ENCODE measurements at regions not wholly inside any gene's neighbourhood (a gene's known extent, or its start where the extent isn't known, plus 50 kb on each side); places are given as distances from the start of the nearest gene placed in this dataset.
"Not testable (repeated sequence)": the region's sequence is repeated elsewhere in the genome, so short reads cannot be mapped to it uniquely, and the experiment has no call there.

DNA sequence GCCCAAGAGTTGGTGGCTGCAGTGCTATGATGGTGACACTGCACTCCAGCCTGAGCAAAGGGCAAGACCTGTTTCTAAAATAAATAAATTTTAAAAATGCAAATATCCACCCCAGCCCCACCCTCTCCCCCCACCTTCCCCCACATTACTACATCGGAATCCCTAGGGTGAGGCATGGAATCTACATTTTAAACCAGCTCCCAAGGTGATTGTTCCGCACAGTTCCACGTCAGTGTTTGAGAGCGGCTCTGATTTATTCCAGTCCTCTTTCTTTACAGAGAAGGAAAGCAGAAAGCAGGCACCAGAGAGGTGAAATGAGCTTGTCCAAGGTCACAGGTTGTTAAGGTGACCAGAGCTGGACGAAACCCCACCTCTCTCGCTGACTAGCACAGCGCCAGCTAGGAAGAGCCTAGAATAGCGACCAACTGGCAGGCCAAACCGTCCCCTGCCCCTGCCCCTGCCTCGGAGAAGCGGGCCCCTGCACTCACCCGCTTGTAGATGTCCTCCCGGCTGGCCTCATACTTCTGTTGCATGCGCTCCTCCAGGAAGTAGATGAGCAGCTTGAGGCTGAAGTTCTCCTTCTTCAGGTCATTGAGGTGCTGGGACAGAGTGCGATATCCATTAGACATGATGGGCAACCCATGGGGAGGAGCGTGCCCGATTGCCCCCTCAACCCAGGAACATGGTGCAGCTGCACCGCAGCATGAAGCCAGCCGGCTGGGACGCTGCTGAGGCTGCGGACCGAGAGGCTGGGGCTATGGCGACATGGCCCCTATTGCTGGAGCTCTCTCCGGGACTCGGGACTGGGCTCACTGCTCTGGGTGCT lies 103.7 kb upstream of the NBPF26 start:
- DNase-seq: not testable (repeated sequence)

DNA sequence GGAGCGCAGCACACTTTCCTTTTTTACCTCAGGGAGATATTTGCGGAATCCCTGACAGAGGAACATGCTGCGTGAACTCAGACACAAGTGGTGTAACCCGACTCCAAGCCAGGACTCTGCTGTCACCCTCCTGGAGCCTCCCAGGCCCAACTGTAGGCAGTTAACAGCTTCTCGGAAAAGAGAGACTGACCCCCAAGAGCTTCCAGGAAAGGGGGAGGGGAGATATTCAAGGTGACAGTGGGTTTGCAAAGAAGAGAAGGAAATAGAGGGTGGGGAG lies 103.1 kb upstream of the NBPF26 start:
- not testable (repeated sequence) for DNase-seq

DNA sequence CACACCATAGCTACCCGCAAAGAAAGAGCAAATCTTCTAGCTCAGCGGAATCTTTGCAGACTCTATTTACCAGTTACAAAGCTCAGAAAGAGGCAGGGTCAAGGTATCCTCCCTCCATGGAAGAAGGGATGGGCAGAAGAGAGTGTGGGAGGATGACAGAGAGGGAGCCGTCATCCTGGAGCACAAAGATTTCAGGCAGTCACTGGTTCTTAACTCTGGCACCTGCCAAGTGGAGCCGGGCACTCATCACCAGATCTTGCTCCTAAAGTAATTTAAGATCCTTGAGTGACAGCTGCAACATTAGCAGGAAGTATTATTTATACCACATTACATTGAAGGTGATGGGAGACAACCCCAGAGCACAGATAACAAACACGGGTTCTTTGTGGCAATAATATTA lies 102.5 kb upstream of the NBPF26 start:
- DNase-seq: not testable (repeated sequence)

DNA sequence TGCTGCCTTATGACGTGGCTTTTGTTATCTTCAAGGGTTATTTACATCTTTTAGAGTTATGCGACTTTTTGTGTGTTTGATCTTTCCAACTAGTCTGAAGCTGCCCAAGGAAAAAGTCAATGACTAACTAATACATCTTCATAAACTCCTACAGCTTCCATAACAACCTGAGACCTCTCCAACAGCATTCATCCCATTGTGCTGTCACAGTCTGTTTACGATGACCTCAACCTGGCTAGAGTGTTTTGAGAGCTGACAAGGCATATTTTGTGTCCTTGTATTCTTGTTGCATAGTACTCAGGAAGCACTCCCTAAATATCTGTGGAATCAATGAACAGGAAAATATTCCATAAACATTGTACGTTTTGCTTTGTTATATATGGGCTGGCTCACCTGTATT lies 100.2 kb upstream of the NBPF26 start:
- not testable (repeated sequence) for DNase-seq

DNA sequence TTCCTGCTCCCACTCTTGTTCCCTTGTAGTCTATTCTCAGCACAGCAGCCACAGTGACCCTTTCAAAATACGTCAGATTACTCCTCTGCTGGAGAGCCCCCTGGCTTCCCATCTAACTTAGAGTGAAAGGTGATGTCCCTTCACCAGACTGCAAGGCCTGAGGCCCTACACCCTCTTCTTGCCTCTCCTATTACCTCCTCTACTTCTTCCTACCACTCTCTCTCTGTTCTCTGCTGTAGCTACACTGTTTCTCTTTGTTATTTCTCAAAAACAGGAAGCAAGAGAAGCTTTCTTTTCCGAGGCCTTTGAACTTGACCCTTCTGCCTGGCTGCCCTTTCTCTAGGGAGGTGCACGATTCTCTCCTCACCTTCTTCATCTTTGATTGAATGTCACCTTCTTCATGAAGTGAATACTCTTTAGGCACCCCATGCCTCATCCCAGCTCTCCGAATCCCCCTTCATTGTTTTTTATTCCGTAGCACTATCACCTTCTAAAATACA lies 99.1 kb upstream of the NBPF26 start:
- not testable (repeated sequence) for DNase-seq

DNA sequence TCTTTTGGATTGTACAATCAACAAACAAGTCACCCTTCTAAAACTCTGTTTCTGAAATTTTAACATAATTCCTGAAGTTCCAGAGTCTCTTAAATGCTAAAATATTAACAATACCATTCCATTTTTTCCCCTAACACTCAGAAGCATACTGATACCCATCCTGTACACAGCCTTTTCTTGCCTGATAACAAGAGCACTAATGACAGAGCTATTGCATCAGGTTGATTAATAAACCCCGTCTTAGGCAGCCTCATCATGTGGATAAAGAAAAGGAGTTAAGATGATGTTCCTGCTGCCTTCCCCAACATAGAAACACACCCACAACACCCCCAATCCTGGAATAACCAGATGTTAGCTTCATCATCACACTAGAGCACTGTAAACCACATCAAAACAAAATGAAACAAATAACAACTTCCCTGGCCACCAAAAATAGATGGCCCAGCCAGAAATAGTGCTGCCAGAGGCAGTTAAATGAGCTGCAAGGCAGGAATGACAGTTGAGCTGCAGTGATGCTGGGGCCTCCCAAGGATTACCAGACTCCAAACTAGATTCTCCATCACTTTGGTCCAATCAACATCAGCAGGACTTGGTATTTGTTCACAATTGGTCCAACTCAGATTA lies 93.8 kb upstream of the NBPF26 start:
- not testable (repeated sequence) for DNase-seq

DNA sequence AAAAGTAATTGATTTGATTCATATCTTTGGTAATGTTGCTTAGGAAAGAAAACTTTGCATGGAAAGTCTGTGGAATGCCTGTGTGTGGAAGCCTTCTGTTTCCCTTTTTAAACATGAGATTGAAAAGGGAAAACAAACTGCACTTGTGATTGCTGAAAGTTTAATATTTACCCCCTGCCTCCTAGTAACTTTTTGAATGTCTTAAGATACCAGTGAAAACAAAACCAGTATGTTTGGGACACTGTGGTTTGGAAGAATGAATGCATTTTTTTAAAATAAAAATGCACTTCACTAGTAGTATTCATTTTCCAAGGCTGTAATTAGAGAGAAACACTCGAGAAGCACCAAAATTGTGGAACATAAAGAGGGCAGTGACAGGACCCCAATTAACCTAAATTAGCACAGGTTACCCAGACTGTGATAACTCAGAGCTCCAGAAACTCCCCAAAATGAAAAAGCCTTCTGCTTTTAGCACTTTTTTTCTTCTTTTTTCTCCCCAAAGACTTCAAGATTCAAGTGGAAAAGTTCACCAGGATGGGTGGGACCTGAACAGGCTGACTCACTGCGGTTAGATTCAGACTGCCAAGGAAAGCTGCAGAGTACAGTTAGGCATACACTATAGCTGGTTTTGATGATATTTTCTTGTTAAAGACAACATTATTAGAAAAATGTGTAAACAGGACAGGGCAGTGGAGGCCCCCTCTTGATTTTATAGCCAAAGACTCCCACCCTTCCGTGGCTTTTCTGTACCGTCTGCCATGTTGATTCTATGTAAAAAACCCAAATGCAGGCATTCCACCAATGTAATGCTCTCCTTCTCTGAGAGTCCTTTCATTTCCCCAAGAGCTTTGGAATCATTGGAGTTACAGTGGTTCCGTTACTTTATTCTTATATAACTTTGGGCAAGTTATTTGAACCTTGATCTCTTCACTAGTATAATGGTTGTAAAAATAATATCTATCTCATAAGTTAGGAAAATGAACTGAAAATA lies 88.6 kb upstream of the NBPF26 start:
- not testable (repeated sequence) for DNase-seq

DNA sequence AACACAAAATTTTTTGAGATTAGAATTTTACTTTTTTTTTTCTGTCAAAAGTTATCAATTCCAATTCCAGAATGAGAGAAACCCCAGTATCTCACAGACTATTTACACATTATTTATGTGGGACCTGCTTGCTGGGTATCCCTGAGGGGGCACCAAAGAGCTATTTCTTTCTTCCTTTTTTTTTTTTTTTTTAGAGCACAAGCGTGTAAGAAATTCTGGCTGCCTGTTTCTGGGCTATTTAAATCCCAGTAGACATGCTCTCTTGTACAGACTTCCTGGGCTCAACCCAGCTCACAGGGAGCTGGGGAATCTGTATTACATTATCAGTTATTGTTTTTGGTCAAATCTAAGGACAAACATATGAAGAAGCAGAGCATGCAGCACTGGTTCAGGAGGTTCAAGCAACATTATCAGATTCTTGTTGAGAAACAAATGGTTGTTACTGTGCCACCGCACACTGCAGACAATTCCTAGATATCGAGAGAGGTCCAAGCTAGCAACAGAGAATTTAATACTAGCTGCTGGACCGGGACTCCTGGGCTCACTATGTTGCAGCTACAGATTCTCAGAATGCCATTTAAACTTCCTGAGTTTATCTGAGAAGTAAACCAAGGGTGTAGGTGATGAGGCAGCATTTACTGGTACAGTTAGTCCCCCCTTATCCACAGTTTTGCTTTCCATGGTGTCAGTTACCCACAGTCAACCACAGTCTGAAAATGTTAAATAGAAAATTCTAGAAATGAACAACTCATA lies 83.3 kb upstream of the NBPF26 start:
- DNase-seq: not testable (repeated sequence)

DNA sequence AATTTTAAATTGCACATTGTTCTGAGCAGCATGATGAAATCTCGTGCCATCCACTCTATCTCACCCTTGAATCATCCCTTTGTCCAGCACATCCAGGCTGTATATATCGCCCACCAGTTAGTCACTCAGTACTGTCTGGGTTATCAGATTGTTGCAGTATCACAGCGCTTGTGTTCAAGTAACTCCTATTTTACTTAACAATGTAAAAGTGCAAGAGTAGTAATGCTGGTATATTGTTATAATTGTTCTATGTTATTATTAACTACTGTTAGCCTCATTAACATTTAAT lies 82.8 kb upstream of the NBPF26 start:
- DNase-seq: not testable (repeated sequence)

DNA sequence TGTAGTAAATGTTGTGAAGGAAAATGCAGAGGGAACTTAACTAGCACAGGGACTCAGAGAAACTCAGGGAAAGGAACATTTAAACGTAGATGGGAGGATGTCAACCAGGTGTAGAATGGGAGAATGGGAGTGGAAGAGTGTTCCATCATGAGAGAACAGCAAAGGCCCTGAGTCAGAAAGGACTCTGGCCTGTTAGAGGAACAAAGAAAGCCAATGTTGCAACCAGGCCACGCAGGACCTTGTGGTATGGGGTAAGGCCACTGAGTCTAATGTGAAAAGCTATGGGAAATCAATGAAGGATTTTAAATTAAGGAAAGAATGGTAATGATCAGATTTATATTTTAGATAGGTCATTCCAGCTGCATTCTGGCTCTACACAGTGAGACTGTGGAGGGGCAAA lies 76.6 kb upstream of the NBPF26 start:
- DNase-seq: not testable (repeated sequence)

DNA sequence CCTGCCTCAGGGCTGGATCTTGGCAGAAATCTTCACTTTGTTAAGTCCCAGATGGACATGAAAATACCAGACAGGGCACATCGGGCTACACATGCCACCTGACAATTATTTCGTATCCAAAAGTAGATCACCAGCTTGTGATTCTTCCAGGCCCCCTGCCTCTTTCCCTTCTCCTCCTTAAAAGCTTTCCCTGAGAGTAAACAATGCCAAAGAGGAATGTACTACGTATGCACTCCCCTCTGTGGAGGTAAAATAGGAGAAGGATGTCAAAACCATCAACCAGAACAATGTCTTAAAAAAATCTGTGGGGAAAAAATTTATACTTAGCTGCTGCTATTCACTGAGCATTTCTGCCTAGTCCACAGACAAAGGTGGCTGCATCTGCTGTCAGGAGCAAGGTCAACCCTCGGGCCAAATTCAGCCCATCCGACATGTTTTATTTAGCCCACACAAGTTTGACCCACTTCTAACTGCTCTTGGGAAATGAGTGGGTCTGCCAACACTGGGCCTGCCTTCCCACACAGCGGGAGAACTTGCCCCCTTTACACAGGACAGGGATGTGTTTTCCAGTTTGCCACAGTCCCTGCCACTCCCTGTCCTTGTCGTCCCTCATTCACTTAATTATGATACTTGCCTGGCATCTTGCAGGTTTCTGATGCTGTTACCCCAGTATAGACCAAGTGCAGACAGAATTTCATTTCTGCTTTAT lies 74.7 kb upstream of the NBPF26 start:
- not testable (repeated sequence) for DNase-seq

DNA sequence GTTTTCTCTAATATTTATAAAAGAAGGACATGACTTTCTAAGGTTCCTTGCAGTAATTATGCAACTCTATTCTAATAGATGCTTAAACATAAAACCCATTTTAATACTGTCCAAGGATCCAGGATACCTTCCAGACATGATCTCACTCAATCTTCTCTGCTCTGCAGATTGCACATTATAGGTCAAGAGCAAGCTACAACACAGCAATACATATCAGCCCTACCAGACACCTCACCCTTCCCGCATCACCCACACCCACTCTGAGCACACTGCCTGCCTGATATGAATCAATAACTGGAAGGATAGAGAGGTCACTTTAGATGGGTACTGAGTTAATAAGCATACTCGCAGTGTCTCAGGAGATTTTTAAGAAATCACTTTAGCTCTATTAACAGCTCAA lies 74.0 kb upstream of the NBPF26 start:
- not testable (repeated sequence) for DNase-seq

DNA sequence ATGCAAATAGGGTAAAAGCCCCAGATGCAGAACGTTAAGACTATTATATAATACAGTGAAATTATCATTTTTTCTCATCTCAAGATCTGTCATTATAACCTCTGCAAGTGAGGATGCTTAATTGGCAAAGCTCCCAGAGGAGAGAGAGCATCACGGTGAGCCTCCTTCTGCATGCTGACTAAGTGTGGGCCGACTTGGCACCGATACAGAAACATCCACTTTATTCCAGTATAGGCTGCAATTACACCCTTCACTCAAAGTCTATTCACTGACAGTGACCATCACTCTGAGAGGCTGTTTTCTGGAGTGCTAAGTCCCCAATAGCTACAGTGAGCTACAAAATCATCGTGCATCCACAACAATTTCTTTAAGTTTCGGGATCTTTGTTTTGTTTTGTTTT lies 69.6 kb upstream of the NBPF26 start:
- DNase-seq: not testable (repeated sequence)

DNA sequence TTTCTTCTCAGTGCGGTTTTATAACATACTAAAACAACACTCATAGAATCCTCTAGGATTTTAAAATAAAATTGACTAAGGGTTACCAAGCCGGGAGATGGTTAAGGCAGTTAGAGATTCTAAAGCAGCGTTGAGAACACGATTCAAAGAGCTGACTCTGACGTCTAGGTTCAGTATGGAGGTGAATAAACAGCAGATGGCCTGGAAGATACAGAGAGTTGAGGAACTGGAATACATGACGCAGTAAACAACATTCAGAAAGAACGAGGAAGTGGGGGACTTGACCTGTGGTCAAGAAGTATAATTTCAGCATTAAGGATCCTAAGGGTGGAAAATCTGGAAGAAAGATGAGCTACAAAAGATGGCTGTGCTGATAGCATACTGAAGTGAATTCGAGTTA lies 68.4 kb upstream of the NBPF26 start:
- not testable (repeated sequence) for DNase-seq

DNA sequence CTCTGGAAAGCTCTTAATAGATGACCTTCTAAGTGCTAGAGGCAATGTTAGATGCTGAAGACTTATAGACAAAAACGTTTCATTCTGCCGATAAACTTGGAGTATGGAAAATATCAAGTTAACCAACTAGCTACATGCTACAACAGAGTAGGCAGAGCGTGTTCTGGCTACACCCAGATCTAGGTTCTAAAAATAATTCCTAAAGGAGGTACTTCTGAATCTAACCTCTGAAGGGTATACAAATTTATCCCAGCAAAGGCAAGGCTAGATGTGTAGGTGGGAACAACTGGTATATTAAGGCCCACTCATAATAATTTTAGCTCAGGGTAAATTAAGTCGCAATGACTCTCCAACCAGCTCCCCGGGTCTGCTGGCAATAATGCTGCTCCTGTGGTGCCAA lies 67.6 kb upstream of the NBPF26 start:
- DNase-seq: not testable (repeated sequence)

DNA sequence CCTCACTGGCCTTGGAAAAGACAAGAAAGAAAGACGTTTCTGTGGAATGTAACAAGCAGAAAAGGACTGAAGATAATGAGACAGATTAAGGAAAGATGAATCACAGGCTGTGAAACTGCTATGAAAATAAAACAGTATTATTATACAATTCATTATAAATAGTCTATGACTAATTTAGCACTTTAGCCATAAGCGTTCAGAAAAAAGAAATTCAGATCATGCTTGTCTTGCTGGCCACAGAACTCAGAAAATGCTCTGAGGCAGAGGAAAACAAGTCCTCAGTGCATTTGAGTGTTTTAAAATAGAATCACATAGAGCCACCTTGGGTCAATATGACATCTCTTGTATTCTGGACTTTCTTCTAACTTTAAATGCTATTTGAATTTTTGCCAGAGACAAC lies 65.9 kb upstream of the NBPF26 start:
- DNase-seq: not testable (repeated sequence)

DNA sequence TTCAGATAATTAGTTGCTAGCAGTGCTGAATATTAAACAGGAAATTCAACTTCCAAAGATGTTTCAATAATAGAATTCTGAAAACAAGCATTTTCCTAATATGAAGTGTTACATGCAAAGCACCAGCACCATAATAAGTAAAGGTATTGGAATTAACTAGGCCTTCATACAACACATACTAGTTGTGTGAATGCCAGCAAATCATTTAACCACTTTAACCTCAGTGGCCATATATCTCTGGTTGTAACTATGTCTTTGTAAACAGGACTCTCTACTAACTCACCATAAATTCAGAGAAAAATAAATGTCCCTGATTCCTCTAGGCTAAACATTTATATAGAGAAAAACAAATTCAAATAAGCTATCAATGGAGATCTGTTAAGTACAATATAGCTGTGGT lies 65.1 kb upstream of the NBPF26 start:
- not testable (repeated sequence) for DNase-seq

DNA sequence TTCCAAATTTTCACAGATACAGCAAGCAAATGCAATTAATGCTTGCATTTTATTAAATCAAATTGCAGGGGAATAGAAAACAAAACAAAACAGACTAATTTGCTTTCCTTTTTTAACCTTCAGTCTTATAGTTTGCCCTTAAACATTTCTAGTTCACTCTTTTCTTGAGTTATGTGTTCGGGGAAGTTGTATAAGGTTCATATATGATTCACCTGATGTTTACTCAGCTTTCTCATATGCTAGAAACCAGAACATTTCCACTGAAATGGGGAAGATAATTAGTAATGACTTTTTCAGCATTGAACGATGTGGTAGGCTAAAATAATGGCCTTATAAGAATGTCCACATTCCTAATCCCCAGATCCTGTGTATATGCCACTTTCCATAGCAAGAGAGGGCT lies 64.6 kb upstream of the NBPF26 start:
- DNase-seq: not testable (repeated sequence)

DNA sequence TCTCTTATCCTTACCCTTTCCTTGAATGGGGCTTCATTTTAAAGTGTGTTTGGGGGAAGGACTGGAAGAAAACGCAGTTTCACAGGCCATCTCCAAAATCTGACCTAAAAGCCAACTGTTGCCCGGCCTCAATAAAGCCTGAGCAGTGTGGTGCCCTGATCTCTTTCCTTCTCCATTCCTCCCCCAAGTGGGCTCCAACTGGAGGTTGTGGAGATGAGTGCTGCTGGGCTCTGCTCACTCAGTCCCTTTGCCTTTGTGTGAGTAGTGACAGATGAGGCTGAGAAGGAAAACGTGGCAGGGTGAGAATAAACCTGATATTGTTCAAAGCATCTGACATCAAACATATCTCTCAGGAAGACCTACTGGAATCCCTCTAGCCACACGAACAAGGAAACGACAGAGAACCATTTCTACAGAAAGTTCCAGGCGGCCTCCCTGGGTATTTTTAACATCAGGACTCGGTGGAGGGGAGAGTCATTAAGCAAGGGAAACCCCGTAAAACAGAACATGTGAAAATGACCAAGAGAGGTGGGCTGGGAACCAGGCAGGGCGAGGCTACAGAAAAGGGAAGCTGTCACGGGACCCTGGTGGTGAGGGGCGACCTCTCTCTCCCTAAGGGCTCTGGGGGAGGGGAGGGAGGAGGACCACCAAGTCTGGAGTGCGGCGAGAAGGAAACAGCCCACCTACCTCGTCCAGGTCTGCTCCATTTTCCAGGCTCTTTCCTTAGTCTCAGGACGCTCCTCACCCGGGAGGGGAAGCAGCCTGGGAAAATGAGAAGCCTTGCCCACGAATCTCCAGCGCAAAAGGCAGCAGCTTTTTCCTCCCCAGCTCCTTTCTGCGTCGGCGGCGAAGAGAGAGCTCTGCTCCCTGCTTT lies 59.1 kb upstream of the NBPF26 start:
- DNase-seq: not testable (repeated sequence)

DNA sequence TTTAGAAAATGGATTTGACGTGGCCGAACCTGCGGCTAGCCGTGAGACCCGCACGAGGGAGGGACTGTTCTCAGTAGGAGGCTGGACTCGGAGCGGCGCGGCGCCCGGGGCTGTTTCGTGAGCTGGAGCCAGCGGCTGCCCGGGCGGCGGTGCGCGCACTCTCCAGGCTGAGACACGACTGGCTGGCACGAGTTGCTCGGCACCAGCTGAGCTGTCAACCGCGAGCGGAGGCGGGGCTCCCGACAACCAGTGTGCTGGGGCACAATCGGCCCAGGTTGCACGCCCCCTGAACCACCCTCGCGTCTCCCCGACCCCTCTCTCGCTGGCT lies 58.5 kb upstream of the NBPF26 start:
- DNase-seq: not testable (repeated sequence)

DNA sequence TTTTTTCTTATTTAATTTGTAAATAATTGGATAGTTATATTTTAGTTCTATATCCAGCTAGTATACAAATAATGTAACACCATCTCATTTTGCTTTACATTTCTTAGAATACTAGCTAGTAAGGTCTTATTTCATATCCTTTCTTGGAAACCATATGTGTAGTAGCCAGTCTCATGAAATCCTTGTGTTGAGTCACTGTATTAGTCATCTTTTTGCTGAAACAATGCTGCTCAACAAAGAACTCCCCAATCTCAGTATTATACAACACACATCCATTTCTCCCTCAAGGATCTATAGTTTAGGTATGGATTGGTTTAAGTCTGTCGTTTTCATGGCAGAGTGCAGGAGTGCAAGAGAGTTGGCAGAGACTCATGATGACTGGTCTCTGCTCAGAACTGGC lies 55.6 kb upstream of the NBPF26 start:
- not testable (repeated sequence) for DNase-seq
